CD4-positive, alpha-beta T cell treated with Interleukin-2 at 100 ng/mL for 4 hours (primary cell): ENCODE measurements at regions not wholly inside any gene's neighbourhood (a gene's known extent, or its start where the extent isn't known, plus 50 kb on each side); places are given as distances from the start of the nearest gene placed in this dataset.

Source experiments
- DNase-seq: peaks from one replicate; pipeline ENCODE4 v3.0.0-alpha.2; 2020; ENCODE audit warnings: low spot score

GRCh38 chr17:33647956-33648355 lies 354.9 kb upstream of the ASIC2 start:
- DNase-seq: no peak

- DNase-seq: no peak
Measured at GRCh38 chr17:33650304-33650703, 357.2 kb upstream of the ASIC2 start.

- DNase-seq: no peak
Measured at GRCh38 chr17:33651686-33652085, 358.6 kb upstream of the ASIC2 start.

DNA sequence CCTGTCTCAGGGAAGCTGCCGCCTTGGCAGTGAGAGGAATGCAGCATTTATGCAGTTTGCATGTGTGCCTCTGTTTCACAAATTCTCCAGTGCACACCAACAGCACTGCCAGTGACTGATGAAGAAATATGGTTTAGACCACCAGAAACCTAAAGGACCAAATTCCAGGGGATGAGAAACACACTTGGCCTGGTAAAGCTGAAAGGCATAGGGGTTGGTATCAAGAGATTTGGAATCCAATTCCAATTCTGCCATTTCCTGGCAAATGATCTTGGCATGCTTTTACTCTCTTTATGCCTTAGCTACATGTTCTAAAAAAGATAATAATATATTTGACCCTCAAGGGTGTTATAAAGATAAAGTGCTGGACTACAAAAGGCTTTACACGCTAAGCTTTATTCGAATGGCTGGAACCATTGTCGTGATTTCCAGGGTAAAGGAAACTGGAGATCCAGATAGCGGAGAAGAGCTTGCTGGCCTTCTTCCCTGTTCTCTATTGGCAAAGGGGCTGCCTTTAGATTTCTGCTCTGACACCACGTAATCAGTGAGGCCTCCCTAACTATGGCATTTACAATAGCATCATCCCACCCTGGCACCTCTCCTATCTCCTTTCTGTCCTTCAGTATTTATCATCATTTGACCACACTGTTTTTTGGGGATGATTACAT lies 359.8 kb upstream of the ASIC2 start:
- no peak for DNase-seq

- no peak for DNase-seq
Measured at GRCh38 chr17:33653399-33653788, 360.3 kb upstream of the ASIC2 start.

GRCh38 chr17:33657181-33657580 lies 364.1 kb upstream of the ASIC2 start:
- no peak for DNase-seq

DNA sequence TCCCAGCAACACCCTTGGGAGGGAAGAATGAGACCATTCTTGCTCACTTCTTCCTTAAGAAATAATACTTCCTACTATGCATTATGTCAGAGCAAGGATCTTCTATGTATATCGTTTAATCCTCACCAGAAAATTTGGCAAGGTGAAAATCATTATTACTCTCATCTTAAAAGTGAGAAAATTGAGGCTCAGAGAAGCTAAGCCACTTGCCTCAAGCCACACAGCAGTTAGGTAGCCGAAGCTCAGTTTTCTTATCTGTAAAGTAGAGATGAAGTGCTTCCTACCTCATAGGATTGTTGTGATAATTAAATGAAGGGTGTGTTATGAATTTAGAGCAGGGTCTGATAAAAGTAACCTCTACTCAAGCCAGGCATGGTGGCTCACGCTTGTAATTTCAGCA lies 368.9 kb upstream of the ASIC2 start:
- no peak for DNase-seq

- no peak for DNase-seq
Measured at GRCh38 chr17:33664116-33664840, 371.2 kb upstream of the ASIC2 start.

- peak; percentile 19 for DNase-seq
Measured at GRCh38 chr17:33667052-33667509, 374.0 kb upstream of the ASIC2 start.

DNA sequence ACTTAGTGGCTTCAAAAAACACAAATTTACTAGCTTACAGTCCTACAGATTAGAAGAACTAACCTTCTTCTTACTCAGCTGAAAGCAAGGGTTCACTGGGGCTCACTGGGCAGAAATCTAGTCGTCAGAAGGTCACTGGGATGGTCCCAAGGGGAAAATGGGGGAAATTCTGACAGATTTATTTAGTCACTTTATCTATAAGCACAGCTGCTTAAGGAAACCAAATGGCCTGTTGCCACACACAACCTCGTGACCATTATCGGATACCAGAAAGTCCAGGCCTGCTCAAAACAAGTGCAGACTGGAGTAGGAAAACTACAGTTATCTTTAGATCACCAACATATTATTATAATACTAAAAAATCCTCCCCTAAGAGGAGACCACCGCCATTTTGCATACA lies 374.6 kb upstream of the ASIC2 start:
- no peak for DNase-seq

DNA sequence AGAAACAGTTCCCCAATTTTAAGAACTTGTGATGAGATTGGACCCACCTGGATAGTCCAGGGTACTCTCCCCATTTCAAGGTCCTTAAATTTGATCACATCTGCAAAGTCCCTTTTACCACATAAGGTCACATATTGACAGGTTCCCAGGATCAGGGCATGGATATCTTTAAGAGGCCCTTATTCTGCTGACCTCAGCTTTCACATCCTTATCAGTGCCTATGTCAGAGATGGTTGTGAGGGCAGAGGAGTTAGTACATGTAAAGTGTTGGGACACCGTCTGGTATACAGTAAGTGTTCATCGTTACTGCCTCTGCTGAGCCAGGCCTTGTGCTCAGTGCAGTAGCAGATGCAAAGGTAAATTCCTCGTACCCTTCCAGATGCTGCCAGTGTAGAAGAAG lies 375.4 kb upstream of the ASIC2 start:
- DNase-seq: no peak

DNA sequence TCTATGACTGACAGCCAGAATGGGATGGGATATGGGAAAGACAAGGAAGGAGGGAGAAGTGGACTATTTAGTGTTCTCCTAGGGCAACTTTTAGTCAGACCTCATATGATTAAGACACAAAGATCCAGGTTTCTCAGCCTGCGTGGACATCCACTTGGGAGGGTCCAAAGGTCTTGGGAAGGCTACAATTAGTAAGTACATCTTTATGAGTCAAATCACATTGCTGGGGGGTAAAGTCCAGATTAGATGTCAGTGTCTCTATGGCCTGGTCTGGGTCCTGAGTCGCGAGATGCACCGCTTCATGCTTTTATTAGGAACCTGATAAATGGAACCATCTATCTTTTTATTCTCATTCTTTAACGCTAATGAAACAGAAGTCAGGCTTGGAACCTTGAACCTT lies 378.4 kb upstream of the ASIC2 start:
- DNase-seq: no peak

DNA sequence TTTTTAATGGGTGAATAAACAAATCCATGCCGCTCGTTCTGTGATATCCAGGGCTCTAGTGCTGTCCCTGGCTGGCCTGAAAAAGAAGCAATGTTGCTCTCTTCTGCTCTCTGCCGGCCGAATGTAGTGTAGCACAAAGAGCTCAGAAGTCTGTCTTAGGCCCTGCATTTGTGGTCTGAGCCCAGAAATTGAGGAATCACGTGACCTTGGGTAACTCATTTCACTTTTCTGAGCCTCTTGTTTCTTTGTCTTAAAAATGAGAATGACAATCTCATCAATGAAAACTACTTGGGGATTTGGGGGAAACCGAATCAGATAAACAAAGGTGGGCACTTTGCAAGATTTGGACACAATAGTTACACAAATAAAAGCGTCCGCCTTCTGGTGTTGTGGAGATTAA lies 381.6 kb upstream of the ASIC2 start:
- peak; percentile 34 for DNase-seq

DNA sequence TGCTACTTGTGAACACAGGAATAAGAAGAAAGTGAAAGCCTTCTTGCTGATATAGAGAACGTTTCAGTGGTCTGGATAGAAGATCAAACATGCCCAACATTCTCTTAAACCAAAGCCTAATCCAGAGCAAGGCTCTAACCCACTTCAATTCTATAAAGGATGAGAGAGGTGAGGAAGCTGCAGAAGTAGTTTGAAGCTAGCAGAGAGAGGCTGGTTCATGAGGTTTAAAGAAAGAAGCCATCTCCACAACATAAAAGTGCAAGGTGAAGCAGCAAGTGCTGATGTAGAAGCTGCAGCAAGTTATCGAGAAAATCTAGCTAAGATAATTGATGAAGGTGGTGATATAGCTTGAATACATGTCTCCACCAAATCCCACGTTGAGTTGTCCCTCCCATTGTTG lies 383.3 kb upstream of the ASIC2 start:
- DNase-seq: no peak

GRCh38 chr17:33679595-33679994 lies 386.5 kb upstream of the ASIC2 start:
- DNase-seq: no peak

- DNase-seq: no peak
Measured at GRCh38 chr17:33680472-33680871, 387.4 kb upstream of the ASIC2 start.

DNA sequence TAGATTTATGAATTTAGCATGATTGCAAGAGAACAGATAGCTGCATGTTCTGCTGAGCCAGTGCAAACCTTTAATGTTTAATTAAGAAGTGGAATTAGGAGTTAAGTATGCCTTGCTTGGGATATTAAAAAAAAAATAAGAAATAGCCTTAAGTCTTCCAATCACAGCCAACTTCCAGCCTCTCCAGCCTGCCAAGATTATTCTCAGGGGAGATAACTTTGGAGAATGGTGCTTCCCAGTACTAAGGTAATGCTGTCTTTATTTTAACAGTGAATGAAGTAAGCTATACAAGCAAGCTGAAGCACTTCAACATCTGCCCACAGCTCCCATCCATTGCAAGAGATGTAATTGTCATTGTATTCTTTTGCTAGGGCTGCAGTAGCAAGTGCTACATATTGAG lies 389.5 kb upstream of the ASIC2 start:
- DNase-seq: no peak

GRCh38 chr17:33684735-33685134 lies 391.6 kb upstream of the ASIC2 start:
- DNase-seq: no peak

DNA sequence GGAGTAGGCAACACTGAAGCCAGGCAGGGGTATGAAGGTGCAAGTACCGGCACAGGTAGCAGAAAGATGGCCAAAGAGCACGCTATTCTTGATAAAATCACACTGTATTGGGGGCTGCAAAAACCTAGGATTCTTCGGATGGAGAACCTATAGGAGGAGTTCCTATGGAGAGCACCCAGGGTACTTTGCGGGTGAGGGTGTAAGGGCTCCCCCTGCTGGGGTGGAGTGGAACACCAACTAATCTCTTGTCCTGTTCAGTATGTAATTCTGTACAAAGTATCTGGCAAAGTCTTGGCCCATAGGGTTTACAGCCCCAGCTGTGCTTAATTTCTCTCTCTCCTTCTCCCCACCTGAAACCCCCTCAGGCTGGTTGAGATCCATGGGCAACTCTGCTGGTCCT lies 393.1 kb upstream of the ASIC2 start:
- DNase-seq: peak; percentile 7

GRCh38 chr17:33687831-33688230 lies 394.7 kb upstream of the ASIC2 start:
- no peak for DNase-seq

GRCh38 chr17:33688771-33689170 lies 395.7 kb upstream of the ASIC2 start:
- DNase-seq: no peak

- no peak for DNase-seq
Measured at GRCh38 chr17:33689725-33690124, 396.6 kb upstream of the ASIC2 start.

GRCh38 chr17:33695431-33695830 lies 402.3 kb upstream of the ASIC2 start:
- DNase-seq: no peak

GRCh38 chr17:33696102-33696501 lies 403.0 kb upstream of the ASIC2 start:
- no peak for DNase-seq
